ENCODE measurements at regions not wholly inside any gene's neighbourhood (a gene's known extent, or its start where the extent isn't known, plus 50 kb on each side); places are given as distances from the start of the nearest gene placed in this dataset.

- H3K9ac ChIP-seq (replicated peaks in 1 of 4; ENCODE audit: extremely low read depth in 1 of 4, low read depth in 3 of 4, low read length in 3 of 4), result no peak overlapping the region
- H3K36me3 ChIP-seq (ENCODE audit: control insufficient read depth in 2 of 4, insufficient read depth in 4 of 4, low read length in 3 of 4), result no peaks in the 10 kb centered on the region
- H4K91ac ChIP-seq (replicated peaks; ENCODE audit: insufficient read length, low read length), result no peak overlapping the region
- H3K4me3 ChIP-seq (ENCODE audit: extremely low read depth in 1 of 4, insufficient read depth in 2 of 4, low read depth in 3 of 4, low read length in 4 of 4), result no peak overlapping the region
- H2BK120ac ChIP-seq (replicated peaks; ENCODE audit: low read depth, low read length), result no peak overlapping the region
- no peak overlapping the region for H3K23ac ChIP-seq (ENCODE audit: insufficient read length)
- H3K79me2 ChIP-seq (ENCODE audit: control insufficient read depth in 1 of 2, insufficient read depth in 2 of 2, low read length in 2 of 2), result no peaks in the 10 kb centered on the region
- no peak overlapping the region for H2AFZ ChIP-seq (ENCODE audit: low read length)
- H3K4ac ChIP-seq (replicated peaks; ENCODE audit: insufficient read length, low read depth, low read length), result no peak overlapping the region
- CTCF ChIA-PET (ENCODE audit: partially characterized antibody), result interaction anchor here (1.0 kb wide), 1 partner anchor 238 kb away, joined by 3 read pairs; no protein-coding TSS in a partner anchor
- H4K20me1 ChIP-seq (replicated peaks in 1 of 2; ENCODE audit: control insufficient read depth in 1 of 2, insufficient read depth in 2 of 2, low read length in 2 of 2), result no peaks in the 10 kb centered on the region
- H3K18ac ChIP-seq (ENCODE audit: extremely low read depth, low read length), result no peak overlapping the region
- no peaks in the 10 kb centered on the region for H3K79me1 ChIP-seq (ENCODE audit: low read depth, low read length)
- WGBS, 2 experiments (ENCODE audit: extremely low coverage in 1 of 2, insufficient coverage in 1 of 2, insufficient read length in 1 of 2, insufficient replicate concordance in 2 of 2, low coverage in 1 of 2, low lambda C conversion rate in 2 of 2, missing lambda C conversion rate in 1 of 2), result 93% methylated on average over 2 of the region's 2 CpGs; no CpG with 5 or more reads in 1 of the 2 experiments
- no peak overlapping the region for H2BK15ac ChIP-seq (ENCODE audit: low read length)
- no peaks in the 10 kb centered on the region for H3K9me3 ChIP-seq (ENCODE audit: insufficient read depth in 2 of 2, low read depth in 1 of 2, low read length in 1 of 2)
- H3K56ac ChIP-seq (replicated peaks; ENCODE audit: insufficient read length, low read depth, low read length), result no peak overlapping the region
- H2BK5ac ChIP-seq (ENCODE audit: low read depth, low read length), result no peak overlapping the region
- H3K27ac ChIP-seq (ENCODE audit: low read depth, low read length), result no peak overlapping the region
- H3K23me2 ChIP-seq (ENCODE audit: low read depth, low read length), result no peaks in the 10 kb centered on the region
- H2BK20ac ChIP-seq (ENCODE audit: low read length), result no peak overlapping the region
- POLR2A ChIA-PET (ENCODE audit: partially characterized antibody), result no interaction called here
- no peak overlapping the region for H3K14ac ChIP-seq (ENCODE audit: insufficient read length)
- H2AK5ac ChIP-seq (ENCODE audit: low read depth, low read length), result no peak overlapping the region
- H3K4me1 ChIP-seq (replicated peaks in 1 of 4; ENCODE audit: control insufficient read depth in 3 of 4, insufficient read depth in 4 of 4, low read length in 3 of 4), result no peaks in the 10 kb centered on the region
- FAIRE-seq (no peak), DNase-seq (ENCODE audit: low read depth in 1 of 2, low spot score in 2 of 2) (no peak)
- H2BK12ac ChIP-seq (ENCODE audit: low read depth, low read length), result no peak overlapping the region
- H4K5ac ChIP-seq (ENCODE audit: insufficient read length, low read depth, low read length), result no peak overlapping the region
- no peak overlapping the region for H3K4me2 ChIP-seq (ENCODE audit: insufficient read depth in 1 of 2, low read depth in 2 of 2, low read length in 2 of 2)
- H4K8ac ChIP-seq (ENCODE audit: extremely low read depth, insufficient read depth, low read length), result no peak overlapping the region
- H3K27me3 ChIP-seq (replicated peaks in 1 of 4; ENCODE audit: control insufficient read depth in 3 of 4, extremely low read depth in 1 of 4, insufficient read depth in 3 of 4, low read length in 3 of 4), result no peaks in the 10 kb centered on the region
- TF ChIP-seq TEAD4 (IDR thresholded peaks at IDR 0.05; ENCODE audit: low read depth, low read length) (no peak), FOSL1 (IDR thresholded peaks at IDR 0.05; ENCODE audit: insufficient read depth, low read depth, low read length) (no peak), SRF (IDR thresholded peaks at IDR 0.05; ENCODE audit: low read depth, low read length) (no peak), KDM4A (IDR thresholded peaks at IDR 0.05; ENCODE audit: low read depth, low read length, severe bottlenecking) (no peak), MAX (IDR thresholded peaks at IDR 0.05) (no peak), PHF8 (conservative IDR thresholded peaks at IDR 0.05; ENCODE audit: low read depth, low read length) (no peak), SP4 (IDR thresholded peaks at IDR 0.05; ENCODE audit: low read length) (no peak), EP300 (IDR thresholded peaks at IDR 0.05; ENCODE audit: borderline replicate concordance in 1 of 2, low read depth in 2 of 2, low read length in 2 of 2) (no peak), SAP30 (IDR thresholded peaks at IDR 0.05; ENCODE audit: insufficient read depth, insufficient replicate concordance, low read length) (no peak), NANOG (IDR thresholded peaks at IDR 0.05; ENCODE audit: insufficient read depth, low read depth, low read length, poor library complexity, severe bottlenecking) (no peak), SIRT6 (IDR thresholded peaks at IDR 0.05; ENCODE audit: low read length) (no peak), RFX5 (IDR thresholded peaks at IDR 0.05; ENCODE audit: borderline replicate concordance, low read depth, low read length) (no peak), MAFK (IDR thresholded peaks at IDR 0.05; ENCODE audit: low read depth, low read length) (no peak), HDAC6 (IDR thresholded peaks at IDR 0.05; ENCODE audit: low read depth, low read length) (no peak), CBX5 (IDR thresholded peaks at IDR 0.05; ENCODE audit: low read depth, low read length) (no peak)
Observed at GRCh38 chr17:56083475-56083874, 69.8 kb upstream of the ANKFN1 start.
